ENCODE measurements at regions not wholly inside any gene's neighbourhood (a gene's known extent, or its start where the extent isn't known, plus 50 kb on each side); places are given as distances from the start of the nearest gene placed in this dataset.
"Not testable (repeated sequence)": the region's sequence is repeated elsewhere in the genome, so short reads cannot be mapped to it uniquely, and the experiment has no call there.

DNA sequence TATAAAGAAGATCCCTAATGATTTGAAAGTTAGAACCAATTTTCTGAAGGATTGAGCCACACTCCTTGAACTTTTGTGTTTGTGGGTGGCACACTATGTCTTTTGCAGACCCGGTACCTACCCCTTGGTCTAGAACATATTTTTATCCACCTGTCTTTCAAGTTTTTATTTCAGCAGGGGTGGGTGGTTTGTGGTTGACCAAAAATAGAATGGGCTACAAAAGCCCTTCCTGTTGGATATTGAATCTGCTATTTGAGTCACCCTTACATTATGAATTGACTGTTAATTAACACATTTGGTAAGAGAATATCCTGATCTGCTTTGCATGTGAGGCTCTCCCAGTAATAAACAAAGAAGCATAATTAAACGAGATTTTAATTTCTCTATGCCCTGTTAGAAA lies 401.2 kb downstream of the POTEH start:
- not testable (repeated sequence) for DNase-seq

DNA sequence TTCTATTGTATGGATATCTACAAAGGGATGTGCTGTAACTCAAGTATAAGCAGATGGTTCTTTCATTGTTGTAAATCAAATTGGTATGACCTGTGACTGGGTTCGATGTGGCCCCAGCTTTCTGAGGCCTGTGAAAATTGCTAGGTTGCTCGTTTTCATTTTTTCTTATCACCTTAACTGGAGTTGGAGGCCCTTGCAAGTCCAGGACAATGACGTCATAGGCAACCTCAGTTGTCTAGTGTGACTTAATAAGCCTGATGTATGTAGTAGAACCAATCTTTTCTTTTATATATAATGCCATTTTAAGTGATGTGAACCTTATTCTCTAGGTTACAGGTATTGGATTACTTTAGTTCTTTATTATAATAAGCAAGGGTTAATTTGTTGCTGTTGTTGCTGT lies 415.3 kb downstream of the POTEH start:
- not testable (repeated sequence) for DNase-seq

DNA sequence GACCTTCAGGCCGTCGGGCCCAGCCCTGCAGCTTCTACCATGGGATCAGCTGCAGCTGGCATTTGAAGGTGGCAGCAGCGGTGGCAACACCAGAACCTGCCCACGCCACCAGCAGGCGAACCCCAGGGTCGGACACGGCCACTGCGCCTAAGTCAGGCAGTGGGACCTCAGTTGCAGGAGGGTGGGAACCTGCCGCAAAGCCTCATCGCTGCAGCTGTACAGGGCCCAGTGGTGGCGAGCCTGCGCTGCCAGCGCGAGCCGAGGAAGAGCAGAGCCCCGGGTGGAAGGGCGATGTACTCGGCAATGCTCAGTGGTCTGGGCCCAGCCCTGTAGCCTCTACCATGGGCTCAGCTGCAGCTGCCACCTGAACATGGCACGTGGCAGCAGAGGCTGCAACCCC lies 441.6 kb downstream of the POTEH start:
- DNase-seq: not testable (repeated sequence)

DNA sequence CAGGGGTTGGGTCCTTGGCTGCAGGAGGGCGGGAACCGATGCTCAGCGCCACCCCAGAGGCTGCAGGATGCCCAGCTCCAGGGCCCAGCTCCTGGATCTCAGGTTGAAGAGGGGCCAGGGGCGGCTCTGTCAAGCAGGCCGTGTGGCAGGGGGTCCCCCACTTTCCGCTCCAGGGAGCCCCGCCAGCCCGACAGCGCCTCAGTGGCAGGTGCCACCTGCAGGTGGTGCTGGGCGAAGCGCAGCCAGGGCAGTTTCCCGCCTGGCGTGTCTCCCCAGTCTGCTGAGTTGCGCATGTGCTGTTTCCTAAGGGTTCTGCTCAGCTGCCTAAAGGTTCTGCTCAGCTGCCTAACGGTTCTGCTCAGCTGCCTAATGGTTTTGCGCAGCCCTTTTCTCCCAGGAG lies 442.1 kb downstream of the POTEH start:
- no peak for DNase-seq

DNA sequence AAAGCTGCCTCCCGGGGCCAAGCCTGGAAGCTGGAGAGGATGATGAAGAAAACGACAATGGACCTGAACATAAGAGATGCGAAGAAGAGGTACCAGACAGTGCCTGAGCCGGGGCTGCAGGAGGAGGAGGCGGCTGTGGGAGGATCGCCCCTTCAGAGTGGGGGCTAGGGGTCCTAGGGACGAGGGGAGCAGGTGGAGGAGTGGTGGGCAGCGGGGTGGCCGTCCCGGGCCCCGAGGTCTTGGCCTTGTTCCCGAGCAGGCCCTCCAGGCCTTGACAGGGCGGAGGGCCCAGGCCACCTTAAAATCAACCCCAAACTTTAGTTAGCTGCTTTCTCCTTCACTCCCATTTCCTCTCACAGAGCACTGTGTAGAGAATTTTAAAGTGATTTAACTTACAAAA lies 442.8 kb downstream of the POTEH start:
- DNase-seq: not testable (repeated sequence)

DNA sequence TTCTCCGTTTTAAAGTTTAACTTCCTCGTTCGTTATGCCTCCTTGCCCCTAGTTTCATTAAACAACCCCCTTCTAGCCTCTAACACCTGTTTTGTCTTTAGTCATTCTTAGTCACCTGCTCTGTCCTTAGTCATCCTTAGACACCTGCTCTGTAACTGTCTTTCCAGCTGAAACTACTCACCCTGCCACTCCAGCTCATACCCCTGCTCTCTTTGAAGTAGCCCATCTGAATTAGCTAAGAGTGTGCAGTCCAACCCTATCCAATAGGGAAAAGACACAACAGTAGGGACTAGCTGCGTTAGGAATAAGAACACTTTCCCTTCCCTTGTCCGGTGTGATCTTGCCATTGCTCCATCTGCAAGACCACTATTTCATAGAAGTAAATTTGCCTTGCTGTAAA lies 446.5 kb downstream of the CCT8L2 start:
- DNase-seq: not testable (repeated sequence)

DNA sequence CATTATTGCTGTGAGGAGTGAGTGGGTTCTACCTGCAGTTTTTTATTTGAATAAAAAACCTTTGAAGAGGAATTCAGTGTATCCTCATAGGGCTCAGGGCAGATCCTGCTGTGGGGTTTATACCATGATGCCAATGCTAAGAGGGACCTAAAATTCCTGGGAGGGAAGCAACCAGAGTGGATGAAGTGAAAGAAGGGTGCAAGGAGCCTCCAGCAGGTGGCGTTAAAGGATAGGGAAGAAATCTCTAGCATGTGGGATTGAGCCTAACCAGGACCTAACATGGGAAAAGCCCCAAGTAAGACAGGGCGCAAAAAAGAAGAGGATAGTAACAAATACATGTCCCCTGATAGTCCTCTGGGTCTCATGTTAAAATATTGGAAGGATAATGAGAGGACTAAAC lies 445.7 kb downstream of the CCT8L2 start:
- peak; percentile 6 for DNase-seq

DNA sequence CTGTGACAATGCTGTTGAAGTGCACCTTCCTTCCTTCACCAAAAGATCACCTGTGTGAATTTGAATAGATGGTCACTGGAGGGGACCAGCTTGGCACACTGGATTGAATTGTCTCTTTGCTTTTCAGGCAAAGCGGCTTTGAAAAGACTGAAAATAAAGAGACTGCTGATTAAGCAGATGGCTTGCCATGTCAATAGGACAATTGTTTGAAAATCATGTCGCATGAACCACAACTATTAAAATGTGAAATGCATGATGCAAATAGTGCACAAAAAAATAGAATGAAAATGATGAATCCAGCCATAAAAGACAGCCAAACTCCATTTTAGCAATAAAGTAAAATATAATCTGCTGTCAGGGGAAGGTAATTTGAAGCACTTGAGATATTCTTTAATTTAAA lies 415.3 kb downstream of the CCT8L2 start:
- not testable (repeated sequence) for DNase-seq

DNA sequence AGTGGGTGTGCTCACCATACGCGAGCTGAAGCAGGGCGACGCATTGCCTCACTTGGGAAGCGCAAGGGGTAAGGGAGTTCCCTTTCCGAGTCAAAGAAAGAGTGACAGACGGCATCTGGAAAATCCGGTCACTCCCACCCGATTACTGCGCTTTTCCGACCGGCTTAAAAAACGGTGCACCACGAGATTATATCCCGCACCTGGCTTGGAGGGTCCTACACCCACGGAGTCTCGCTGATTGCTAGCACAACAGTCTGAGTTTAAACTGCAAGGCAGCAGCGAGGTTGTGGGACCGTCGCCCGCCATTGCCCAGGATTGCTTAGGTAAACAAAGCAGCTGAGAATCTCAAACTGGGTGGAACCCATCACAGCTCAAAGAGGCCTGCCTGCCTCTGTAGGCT lies 408.7 kb downstream of the CCT8L2 start:
- DNase-seq: not testable (repeated sequence)

All from hematopoietic multipotent progenitor cell treated with erythropoietin and hydrocortisone succinate and interleukin-3 and kit ligand, for 6 days (in vitro differentiated cells).